AG09319 (cell line): ENCODE measurements at regions not wholly inside any gene's neighbourhood (a gene's known extent, or its start where the extent isn't known, plus 50 kb on each side); places are given as distances from the start of the nearest gene placed in this dataset.

ENCODE experiments used
- DNase-seq: peaks from one replicate; pipeline ENCODE4 v3.0.0-alpha.2; 2010; ENCODE audit warnings: low read depth; ENCODE audit errors: extremely low read depth
- CTCF ChIP-seq: IDR thresholded peaks from 2 replicates; pipeline ENCODE4 v1.5.1; 2011; ENCODE audit warnings: low read depth, mild to moderate bottlenecking, inconsistent platforms, low read length, moderate library complexity

GRCh38 chr6:112821476-112821875, 474.3 kb downstream of the RFPL4B start:
- TF ChIP-seq CTCF = no peak

GRCh38 chr6:112822769-112823168, 475.6 kb downstream of the RFPL4B start:
- DNase-seq = no peak
- TF ChIP-seq CTCF = no peak

More at GRCh38 chr6:112821476-112821875, 474.3 kb downstream of the RFPL4B start:
- no peak for DNase-seq

- no peak for TF ChIP-seq CTCF
- no peak for DNase-seq
Observed at GRCh38 chr6:112827793-112828192, 480.7 kb downstream of the RFPL4B start.

- DNase-seq = no peak
- no peak for TF ChIP-seq CTCF
Observed at GRCh38 chr6:112831022-112831421, 483.9 kb downstream of the RFPL4B start.

- peak; percentile 36 for DNase-seq
- no peak for TF ChIP-seq CTCF
Observed at GRCh38 chr6:112833581-112834131, 486.5 kb downstream of the RFPL4B start.

DNA sequence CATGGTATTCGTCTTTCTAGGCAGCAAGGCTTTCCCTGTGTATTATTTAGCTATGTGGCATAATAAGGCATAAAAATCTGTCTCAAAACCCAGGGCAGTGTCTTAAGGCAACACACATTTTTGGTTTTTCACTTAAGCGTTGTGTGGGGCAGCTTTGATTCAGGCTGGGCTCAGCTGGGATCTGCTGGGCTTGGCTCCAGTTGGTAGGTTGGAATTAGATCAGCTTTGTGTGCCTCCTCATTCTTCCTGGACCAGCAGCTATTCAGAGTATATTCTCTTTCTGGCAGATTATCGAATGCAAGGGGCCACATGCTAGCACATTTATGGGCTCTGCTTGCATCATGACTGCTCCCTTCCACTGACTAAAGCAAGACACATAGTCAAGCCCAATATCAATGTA, 487.9 kb downstream of the RFPL4B start:
- no peak for TF ChIP-seq CTCF

DNA sequence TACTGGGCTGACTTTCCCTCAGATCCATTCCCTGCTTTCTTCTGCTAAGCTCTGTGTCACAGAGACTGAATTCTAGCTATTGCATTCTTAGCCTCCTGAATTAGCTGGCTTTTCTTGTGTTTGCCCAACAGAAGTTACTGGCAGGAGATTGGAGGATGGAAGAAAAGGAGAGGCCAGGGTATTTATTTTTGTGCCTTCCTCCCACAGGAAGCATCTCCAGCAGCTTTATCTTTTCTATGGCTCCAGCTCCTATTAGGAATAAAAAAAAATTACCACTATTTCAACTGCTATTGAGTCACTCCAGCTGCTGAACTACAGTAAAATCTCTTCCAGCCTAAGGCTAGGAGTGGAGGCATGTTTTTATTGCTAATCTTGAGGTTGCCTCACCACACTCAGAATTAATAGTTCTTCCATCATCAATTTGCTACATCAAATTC, 492.4 kb downstream of the RFPL4B start:
- DNase-seq = peak; percentile 7
- TF ChIP-seq CTCF = no peak

More for the DNA sequence above, 487.9 kb downstream of the RFPL4B start:
- DNase-seq = no peak
